ENCODE measurements at regions not wholly inside any gene's neighbourhood (a gene's known extent, or its start where the extent isn't known, plus 50 kb on each side); places are given as distances from the start of the nearest gene placed in this dataset.

DNA sequence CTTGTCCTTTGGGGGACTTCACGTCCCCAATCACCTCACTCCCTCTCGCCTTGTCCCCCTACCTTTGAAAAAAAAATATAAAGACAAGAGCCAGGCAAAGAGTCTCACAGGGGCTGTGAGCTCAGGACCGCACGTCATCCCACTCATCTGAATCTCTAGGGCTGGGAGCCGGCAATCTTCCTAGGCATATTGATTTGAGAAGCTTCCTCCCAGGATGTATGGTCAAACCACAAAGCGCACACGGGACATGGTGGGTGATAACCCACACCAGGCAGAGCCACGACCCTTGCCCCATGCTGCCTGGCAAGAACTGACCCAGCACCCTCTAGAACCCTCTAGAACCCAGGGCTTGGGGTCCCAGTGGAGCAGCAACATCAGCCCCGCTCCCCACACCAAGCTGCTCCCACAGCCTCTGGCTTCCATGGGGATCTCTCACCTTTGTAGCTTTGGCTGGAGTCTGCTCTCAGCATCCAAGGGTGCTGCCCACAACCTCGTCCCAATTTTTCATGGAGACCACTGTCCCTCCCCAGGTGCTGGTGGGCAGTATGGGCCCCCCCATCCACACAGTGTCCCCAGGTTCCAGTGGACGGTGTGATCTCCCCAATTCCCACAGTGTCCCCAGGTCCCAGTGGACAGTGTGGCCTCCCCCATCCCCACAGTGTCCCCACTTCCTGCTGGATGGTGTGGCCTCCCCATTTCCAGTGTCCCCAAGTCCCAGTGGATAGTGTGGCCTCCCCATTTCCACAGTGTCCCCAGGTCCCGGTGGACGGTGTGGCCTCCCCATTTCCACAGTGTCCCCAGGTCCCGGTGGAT is 85.2 kb upstream of the FGF3 start:
- Histone ChIP-seq H3K36me3 (ENCODE audit: low read length) (no peaks in the 10 kb centered on the region), H3K27me3 (ENCODE audit: low read length) (no peaks in the 10 kb centered on the region), H3K4me3 (ENCODE audit: insufficient read depth, low read length, poor library complexity, severe bottlenecking) (no peak overlapping the region), H3K4me2 (ENCODE audit: low read depth, low read length, poor library complexity, severe bottlenecking) (no peak overlapping the region), H3K9me3 (ENCODE audit: insufficient read depth, low read length) (no peaks in the 10 kb centered on the region), H3F3A (ENCODE audit: insufficient read depth) (no peaks in the 10 kb centered on the region), H3K9me2 (replicated peaks; ENCODE audit: insufficient read depth, low read length) (no peaks in the 10 kb centered on the region), H2AFZ (ENCODE audit: low read depth, low read length, severe bottlenecking) (no peak overlapping the region), H3K79me2 (ENCODE audit: insufficient read depth, low read length) (no peaks in the 10 kb centered on the region), H3K27ac (ENCODE audit: low read depth, low read length) (no peak overlapping the region), H4K20me1 (ENCODE audit: low read depth, low read length) (no peaks in the 10 kb centered on the region), H3K9ac (ENCODE audit: low read length) (no peak overlapping the region)
- TF ChIP-seq, protein P1, sequence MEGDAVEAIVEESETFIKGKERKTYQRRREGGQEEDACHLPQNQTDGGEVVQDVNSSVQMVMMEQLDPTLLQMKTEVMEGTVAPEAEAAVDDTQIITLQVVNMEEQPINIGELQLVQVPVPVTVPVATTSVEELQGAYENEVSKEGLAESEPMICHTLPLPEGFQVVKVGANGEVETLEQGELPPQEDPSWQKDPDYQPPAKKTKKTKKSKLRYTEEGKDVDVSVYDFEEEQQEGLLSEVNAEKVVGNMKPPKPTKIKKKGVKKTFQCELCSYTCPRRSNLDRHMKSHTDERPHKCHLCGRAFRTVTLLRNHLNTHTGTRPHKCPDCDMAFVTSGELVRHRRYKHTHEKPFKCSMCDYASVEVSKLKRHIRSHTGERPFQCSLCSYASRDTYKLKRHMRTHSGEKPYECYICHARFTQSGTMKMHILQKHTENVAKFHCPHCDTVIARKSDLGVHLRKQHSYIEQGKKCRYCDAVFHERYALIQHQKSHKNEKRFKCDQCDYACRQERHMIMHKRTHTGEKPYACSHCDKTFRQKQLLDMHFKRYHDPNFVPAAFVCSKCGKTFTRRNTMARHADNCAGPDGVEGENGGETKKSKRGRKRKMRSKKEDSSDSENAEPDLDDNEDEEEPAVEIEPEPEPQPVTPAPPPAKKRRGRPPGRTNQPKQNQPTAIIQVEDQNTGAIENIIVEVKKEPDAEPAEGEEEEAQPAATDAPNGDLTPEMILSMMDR (IDR thresholded peaks at IDR 0.05; ENCODE audit: insufficient read depth, low read length, poor library complexity, severe bottlenecking): no peak
- no peak for TF ChIP-seq EZH2phosphoT487 (conservative IDR thresholded peaks at IDR 0.05; ENCODE audit: low read length)

DNA sequence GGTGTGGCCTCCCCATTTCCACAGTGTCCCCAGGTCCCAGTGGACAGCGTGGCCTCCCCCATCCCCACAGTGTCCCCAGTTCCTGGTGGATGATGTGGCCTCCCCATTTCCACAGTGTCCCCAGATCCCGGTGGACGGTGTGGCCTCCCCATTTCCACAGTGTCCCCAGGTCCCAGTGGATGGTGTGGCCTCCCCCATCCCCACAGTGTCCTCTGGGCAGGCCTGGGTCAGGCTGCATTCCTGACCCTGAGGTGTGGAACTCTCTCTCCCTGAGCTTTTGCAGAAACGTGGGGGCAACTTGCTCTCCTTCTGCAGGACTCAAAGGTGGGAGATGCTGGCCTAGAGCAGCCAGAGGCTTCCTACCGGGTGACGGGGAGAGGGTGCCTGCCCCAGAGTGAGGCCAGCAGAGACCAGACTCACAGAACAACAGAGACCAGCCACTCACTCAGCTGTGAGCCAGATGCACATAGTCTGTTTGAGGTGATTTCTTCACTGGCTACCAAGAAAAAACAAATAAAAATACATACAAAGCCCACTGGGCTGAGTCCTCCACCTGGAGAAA is 85.8 kb upstream of the FGF3 start:
- no peak for TF ChIP-seq EZH2phosphoT487 (conservative IDR thresholded peaks at IDR 0.05; ENCODE audit: low read length)
- TF ChIP-seq, protein P1 (IDR thresholded peaks at IDR 0.05; ENCODE audit: insufficient read depth, low read length, poor library complexity, severe bottlenecking): no peak
- H3K27ac ChIP-seq (ENCODE audit: low read depth, low read length): no peak overlapping the region
- no peak overlapping the region for H3K4me2 ChIP-seq (ENCODE audit: low read depth, low read length, poor library complexity, severe bottlenecking)
- H4K20me1 ChIP-seq (ENCODE audit: low read depth, low read length): no peaks in the 10 kb centered on the region
- H3K4me3 ChIP-seq (ENCODE audit: insufficient read depth, low read length, poor library complexity, severe bottlenecking): no peak overlapping the region
- H2AFZ ChIP-seq (ENCODE audit: low read depth, low read length, severe bottlenecking): no peak overlapping the region
- no peak overlapping the region for H3K9ac ChIP-seq (ENCODE audit: low read length)
- H3K79me2 ChIP-seq (ENCODE audit: insufficient read depth, low read length): no peaks in the 10 kb centered on the region
- H3F3A ChIP-seq (ENCODE audit: insufficient read depth): no peaks in the 10 kb centered on the region
- no peaks in the 10 kb centered on the region for H3K27me3 ChIP-seq (ENCODE audit: low read length)
- H3K9me2 ChIP-seq (replicated peaks; ENCODE audit: insufficient read depth, low read length): no peaks in the 10 kb centered on the region
- H3K9me3 ChIP-seq (ENCODE audit: insufficient read depth, low read length): no peaks in the 10 kb centered on the region
- no peaks in the 10 kb centered on the region for H3K36me3 ChIP-seq (ENCODE audit: low read length)

DNA sequence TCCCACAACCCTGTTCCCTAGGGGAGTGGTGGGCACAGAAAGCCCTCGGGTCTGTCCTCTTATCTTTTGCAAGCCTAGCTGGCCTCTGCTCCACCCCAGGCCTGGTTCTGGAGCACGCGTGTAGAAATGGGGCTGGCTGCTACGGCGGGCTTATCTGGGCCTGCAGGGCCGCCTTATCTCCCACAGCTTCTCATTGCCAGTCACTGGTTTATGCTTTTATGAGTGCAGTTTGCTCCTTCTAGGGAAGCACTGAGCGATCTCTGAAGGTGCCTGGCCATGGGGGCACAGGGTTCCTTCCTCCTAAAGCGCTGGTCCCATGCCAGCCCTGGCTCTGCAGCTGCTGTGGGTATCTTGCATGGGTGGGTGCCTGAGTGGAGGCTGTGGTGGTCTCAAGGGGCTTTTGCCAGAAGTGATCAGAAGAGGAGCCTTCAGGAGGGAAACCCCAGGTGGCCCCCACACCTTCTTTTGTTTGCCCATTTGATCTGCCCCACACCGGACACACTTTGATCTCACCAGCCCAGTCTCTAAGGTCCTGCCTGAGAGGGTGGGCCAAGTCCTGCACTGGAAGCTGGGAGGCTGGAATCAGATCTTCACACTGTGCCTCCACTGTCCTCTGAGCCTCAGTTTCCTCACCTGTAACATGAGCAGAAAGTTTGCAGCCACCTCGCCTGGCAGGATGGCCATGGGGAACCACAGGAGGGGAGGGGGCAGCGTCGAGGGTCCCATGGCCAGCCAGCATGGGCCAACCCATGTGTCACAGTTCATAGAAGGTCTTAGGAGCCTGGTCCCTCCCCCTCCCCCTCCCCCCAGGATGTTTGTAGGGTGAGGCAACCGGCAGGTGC is 86.6 kb upstream of the FGF3 start:
- Histone ChIP-seq H3K27ac (ENCODE audit: low read depth, low read length) (no peak overlapping the region), H3K4me3 (ENCODE audit: insufficient read depth, low read length, poor library complexity, severe bottlenecking) (no peak overlapping the region), H3K4me2 (ENCODE audit: low read depth, low read length, poor library complexity, severe bottlenecking) (no peak overlapping the region), H3F3A (ENCODE audit: insufficient read depth) (no peaks in the 10 kb centered on the region), H2AFZ (ENCODE audit: low read depth, low read length, severe bottlenecking) (no peak overlapping the region), H3K9ac (ENCODE audit: low read length) (no peak overlapping the region), H3K9me2 (replicated peaks; ENCODE audit: insufficient read depth, low read length) (no peaks in the 10 kb centered on the region), H3K36me3 (ENCODE audit: low read length) (no peaks in the 10 kb centered on the region), H3K9me3 (ENCODE audit: insufficient read depth, low read length) (no peaks in the 10 kb centered on the region), H4K20me1 (ENCODE audit: low read depth, low read length) (no peaks in the 10 kb centered on the region), H3K79me2 (ENCODE audit: insufficient read depth, low read length) (no peaks in the 10 kb centered on the region), H3K27me3 (ENCODE audit: low read length) (no peaks in the 10 kb centered on the region)
- TF ChIP-seq, protein P1 (IDR thresholded peaks at IDR 0.05; ENCODE audit: insufficient read depth, low read length, poor library complexity, severe bottlenecking): no peak
- TF ChIP-seq EZH2phosphoT487 (conservative IDR thresholded peaks at IDR 0.05; ENCODE audit: low read length): no peak
